Sigmoid colon (tissue), 4 donors: ENCODE measurements at regions not wholly inside any gene's neighbourhood (a gene's known extent, or its start where the extent isn't known, plus 50 kb on each side); places are given as distances from the start of the nearest gene placed in this dataset.

Experiments used
- CTCF ChIP-seq, 4 experiments: fragments of 450-650 bp in 3 of 4; fragments of 200-600 bp in 1 of 4; IDR thresholded peaks; one replicate each; pipeline ENCODE4 v1.5.1; 2016 to 2019; ENCODE audit warnings: antibody characterized with exemption in 4 of 4, mild to moderate bottlenecking in 3 of 4, moderate library complexity in 2 of 4
- POLR2A ChIP-seq, 2 donors: fragments of 450-650 bp; IDR thresholded peaks; one replicate each; pipeline ENCODE4 v1.6.1; 2016; ENCODE audit warnings: antibody characterized with exemption in 2 of 2, mild to moderate bottlenecking in 2 of 2, moderate library complexity in 2 of 2
- POLR2AphosphoS5 ChIP-seq, 4 donors: sonication (generic); formaldehyde crosslinking; IDR thresholded peaks; one replicate each; pipeline ENCODE4 v1.6.1; 2017; ENCODE audit warnings: antibody characterized with exemption in 4 of 4

- TF ChIP-seq POLR2AphosphoS5 (IDR thresholded peaks at IDR 0.05) (no peak), CTCF (IDR thresholded peaks at IDR 0.05) (no peak), POLR2A (IDR thresholded peaks at IDR 0.05) (no peak)
These were observed 207.1 kb upstream of the CIBAR2 start for GRCh38 chr16:85319208-85319983.
